Stimulated activated naive CD8-positive, alpha-beta T cell treated with anti-CD3 and anti-CD28 coated beads, Interleukin-15, Interleukin-2, amounts not matched to agents 100 ng/mL and 50 ng/mL, for 24 hours (primary cell): ENCODE measurements at regions not wholly inside any gene's neighbourhood (a gene's known extent, or its start where the extent isn't known, plus 50 kb on each side); places are given as distances from the start of the nearest gene placed in this dataset.

Source experiments
- H3K27ac Mint-ChIP-seq: one replicate; pipeline ENCODE4 v1.8.0; 2021; ENCODE audit warnings: mild to moderate bottlenecking, mixed read lengths
- H3K27me3 Mint-ChIP-seq: one replicate; pipeline ENCODE4 v1.8.0; 2021; ENCODE audit warnings: mixed read lengths
- H3K36me3 Mint-ChIP-seq: one replicate; pipeline ENCODE4 v1.8.0; 2021; ENCODE audit warnings: low read depth, mixed read lengths
- H3K4me1 Mint-ChIP-seq: one replicate; pipeline ENCODE4 v1.8.0; 2021; ENCODE audit warnings: low read depth, mixed read lengths
- H3K4me3 Mint-ChIP-seq: one replicate; pipeline ENCODE4 v1.8.0; 2021; ENCODE audit warnings: mild to moderate bottlenecking, mixed read lengths
- H3K9me3 Mint-ChIP-seq: one replicate; pipeline ENCODE4 v1.8.0; 2021; ENCODE audit warnings: mixed read lengths

DNA sequence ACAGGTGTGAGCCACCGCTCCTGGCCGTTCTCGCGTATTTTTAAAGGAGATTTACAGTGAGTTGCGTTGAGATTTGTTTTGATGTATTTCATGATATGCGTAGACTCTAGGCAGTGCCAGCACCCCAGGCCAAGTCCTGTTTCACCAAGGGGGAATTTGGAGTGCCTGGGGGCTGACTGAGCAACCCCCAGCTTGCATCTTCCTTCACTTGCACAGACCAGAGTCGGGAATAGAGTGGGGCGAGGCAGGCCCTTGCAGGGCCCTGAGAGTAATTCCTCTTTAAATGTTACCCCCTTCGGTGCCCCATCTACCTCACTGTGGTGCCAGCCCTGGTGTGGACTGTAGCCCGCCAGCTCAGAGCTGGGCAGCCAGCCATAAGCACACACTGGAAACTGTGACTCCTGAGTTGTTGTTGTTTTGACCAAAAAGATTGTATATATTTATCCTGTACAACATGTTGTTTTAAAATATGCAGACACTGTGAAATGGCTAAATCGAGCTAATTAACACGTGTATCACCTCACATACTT is 269.5 kb downstream of the NPHP4 start:
- H3K4me1 Mint-ChIP-seq = no peaks in the 10 kb centered on the region
- H3K36me3 Mint-ChIP-seq = no peaks in the 10 kb centered on the region
- H3K27ac Mint-ChIP-seq = no peak overlapping the region
- no peaks in the 10 kb centered on the region for H3K9me3 Mint-ChIP-seq
- no peaks in the 10 kb centered on the region for H3K27me3 Mint-ChIP-seq
- H3K4me3 Mint-ChIP-seq = no peak overlapping the region

DNA sequence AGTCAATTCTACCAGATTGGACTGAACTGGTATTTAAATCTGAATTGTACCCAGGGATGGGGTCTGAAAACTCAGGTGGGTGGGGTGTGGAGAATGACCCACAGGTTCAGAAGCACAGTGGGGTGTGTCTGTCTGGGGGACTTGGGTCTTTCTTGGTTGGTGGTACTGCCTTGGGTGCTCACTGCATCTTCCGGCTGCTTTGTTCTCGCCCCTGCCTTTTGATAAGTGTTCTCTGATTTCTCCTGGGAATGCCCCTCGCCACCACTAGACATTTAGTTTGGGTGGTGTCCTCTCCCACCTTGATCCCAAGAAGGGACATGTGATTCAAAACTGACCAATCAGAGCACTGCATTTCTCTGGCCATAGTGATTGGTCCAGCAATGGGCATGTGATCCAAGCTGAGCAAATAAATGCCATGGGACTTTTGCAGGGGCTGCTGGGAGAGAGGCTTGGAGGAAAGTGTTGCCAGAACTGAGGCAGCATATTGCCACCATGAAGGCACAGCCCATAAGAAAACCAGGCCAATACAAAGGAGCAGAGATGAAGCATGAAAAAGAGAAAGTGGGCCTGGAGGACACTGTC is 270.5 kb downstream of the NPHP4 start:
- no peak overlapping the region for H3K27ac Mint-ChIP-seq
- H3K4me1 Mint-ChIP-seq = no peaks in the 10 kb centered on the region
- peaks cover 1% of the 10 kb centered on the region for H3K27me3 Mint-ChIP-seq
- no peaks in the 10 kb centered on the region for H3K9me3 Mint-ChIP-seq
- H3K36me3 Mint-ChIP-seq = no peaks in the 10 kb centered on the region
- no peak overlapping the region for H3K4me3 Mint-ChIP-seq

DNA sequence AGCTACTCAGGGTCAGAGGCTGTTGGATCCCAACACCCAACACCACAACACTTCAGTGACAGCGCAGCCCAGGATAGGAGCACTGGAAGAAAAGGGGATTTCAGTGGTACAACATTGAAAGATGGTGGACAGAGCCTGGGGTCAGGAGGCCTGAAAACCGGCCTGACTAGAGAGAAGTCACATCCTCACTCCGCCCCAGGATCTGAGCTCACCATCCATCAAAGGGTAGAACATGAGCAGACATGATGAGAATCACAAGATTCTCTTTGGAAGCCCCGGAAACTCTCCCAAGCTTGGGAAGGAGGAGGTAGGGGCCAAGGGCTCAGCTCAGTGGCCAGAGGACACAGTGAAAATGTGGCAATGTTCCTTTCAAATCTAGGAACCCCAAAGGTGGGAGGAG is 271.3 kb downstream of the NPHP4 start:
- H3K27me3 Mint-ChIP-seq = peaks cover 5% of the 10 kb centered on the region
- H3K4me1 Mint-ChIP-seq = no peaks in the 10 kb centered on the region
- no peak overlapping the region for H3K27ac Mint-ChIP-seq
- H3K9me3 Mint-ChIP-seq = no peaks in the 10 kb centered on the region
- H3K4me3 Mint-ChIP-seq = no peak overlapping the region
- no peaks in the 10 kb centered on the region for H3K36me3 Mint-ChIP-seq

DNA sequence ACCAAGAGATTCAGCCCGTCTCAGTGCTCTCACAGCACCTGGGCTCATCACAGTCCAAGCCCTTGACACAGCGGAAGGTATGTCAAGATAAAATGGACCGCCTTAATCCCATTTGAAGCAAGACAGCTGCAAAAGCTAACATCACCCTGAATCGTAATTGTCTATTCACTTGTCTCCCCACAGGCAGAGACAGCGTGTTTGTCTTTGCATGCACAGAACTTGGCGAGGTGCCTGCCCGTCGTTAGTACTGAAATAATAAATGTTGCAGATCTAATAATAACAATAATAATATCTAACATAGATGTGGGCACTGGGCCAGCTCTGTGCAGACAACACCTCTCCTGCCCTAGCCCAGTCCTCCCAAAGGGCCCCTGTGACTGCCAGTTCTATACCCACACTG is 271.7 kb downstream of the NPHP4 start:
- Mint-ChIP-seq H3K36me3 (no peaks in the 10 kb centered on the region), H3K4me1 (no peaks in the 10 kb centered on the region)

DNA sequence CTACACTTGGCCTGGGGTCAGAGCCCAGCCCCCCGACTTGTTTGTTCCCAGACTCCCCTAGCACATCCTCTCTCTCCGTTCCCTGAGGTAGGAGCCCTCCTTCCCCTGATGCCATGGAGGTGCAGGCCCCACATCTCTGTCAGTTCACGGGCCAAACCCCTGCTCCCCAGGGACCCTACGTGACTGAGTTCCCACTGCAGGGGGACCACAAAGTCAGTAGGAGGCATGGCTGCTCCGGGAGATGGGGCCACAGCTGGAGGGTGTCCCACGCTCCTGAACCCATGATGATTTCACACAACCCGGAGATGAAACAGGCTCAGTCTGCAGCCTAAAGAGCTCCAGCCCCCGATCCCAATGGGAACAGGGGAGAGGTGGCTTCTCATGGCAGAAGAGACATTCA is 272.2 kb downstream of the NPHP4 start:
- Mint-ChIP-seq H3K4me1 (no peaks in the 10 kb centered on the region), H3K9me3 (peaks cover 5% of the 10 kb centered on the region), H3K27ac (no peak overlapping the region), H3K36me3 (no peaks in the 10 kb centered on the region), H3K4me3 (no peak overlapping the region), H3K27me3 (peaks cover 5% of the 10 kb centered on the region)

More for the DNA sequence above, 271.7 kb downstream of the NPHP4 start:
- Mint-ChIP-seq H3K9me3 (peaks cover 4% of the 10 kb centered on the region), H3K27ac (no peak overlapping the region), H3K4me3 (no peak overlapping the region), H3K27me3 (peaks cover 5% of the 10 kb centered on the region)

DNA sequence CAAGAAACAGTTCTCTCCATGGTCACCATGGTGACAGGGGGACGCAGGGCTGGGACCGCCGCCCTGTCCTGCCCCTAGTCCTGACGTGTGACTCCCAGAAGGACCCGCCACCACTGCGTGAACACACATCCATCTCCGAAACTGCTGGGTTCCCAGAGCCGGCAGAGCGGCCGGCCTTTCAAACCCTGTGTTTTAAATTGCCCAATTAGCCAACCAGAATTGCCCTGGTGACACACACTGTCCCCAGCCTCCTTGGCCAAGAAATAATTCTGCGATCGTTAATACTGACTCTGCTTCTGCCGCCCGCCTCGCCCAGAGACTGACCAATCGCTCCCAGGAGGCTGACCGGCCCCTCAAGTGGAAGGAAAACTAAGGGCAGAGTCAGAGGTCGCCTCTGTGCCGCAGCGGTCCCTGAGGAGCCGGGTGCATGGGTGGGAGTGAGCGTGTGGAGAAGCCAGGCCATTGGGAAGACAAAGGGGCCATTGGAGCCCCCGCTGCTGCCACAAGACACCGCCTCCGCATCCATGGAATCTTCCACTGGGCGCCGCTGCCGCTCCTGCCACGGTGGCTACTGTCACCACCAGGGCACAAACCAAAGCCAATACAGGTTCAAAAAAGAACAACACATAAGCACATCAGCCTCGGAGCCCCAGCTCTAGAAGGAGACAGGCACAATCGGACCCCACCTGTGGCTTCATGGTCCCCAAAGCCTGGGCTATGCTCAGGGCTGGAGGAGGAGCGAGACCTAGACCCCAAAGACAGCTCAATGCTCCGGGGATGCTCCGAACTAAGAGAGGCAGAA is 273.2 kb downstream of the NPHP4 start:
- Mint-ChIP-seq H3K36me3 (no peaks in the 10 kb centered on the region), H3K4me1 (no peaks in the 10 kb centered on the region), H3K27me3 (peaks cover 9% of the 10 kb centered on the region), H3K4me3 (no peak overlapping the region), H3K9me3 (peaks cover 9% of the 10 kb centered on the region), H3K27ac (no peak overlapping the region)

DNA sequence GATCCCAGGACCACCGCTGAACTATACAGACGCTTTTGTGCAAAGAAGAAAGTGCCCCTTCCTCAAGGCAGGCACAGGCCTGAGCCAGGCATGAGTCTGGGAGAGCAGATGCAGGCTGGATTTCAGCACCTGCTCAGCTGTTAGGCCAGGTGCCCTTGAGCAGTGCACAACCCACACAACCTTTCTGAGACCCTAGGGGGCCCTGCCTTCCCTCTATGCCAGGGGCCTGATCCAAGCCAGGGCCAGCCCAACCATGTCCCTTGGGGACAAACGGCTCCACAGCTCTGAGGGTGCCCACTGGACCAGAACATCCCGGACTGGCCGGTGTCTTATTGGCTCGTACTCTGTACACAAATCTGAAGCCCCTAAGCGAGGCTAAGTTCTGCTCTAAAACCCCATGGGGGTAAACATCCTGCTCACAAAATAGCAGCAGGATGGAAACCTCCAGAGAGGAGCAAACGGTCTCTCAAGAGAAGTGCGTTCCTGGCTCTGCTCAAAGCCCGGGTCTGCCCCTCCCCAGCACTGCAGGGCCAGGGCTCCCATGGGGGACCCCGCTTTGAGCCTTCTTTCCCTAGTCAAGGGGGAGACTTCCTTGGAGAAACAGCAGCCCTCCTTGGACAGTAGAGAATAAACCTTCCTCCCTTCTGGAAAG is 275.1 kb downstream of the NPHP4 start:
- H3K36me3 Mint-ChIP-seq = no peaks in the 10 kb centered on the region
- peaks cover 9% of the 10 kb centered on the region for H3K27me3 Mint-ChIP-seq
- peaks cover 9% of the 10 kb centered on the region for H3K9me3 Mint-ChIP-seq
- no peak overlapping the region for H3K27ac Mint-ChIP-seq
- H3K4me1 Mint-ChIP-seq = no peaks in the 10 kb centered on the region
- H3K4me3 Mint-ChIP-seq = no peak overlapping the region

DNA sequence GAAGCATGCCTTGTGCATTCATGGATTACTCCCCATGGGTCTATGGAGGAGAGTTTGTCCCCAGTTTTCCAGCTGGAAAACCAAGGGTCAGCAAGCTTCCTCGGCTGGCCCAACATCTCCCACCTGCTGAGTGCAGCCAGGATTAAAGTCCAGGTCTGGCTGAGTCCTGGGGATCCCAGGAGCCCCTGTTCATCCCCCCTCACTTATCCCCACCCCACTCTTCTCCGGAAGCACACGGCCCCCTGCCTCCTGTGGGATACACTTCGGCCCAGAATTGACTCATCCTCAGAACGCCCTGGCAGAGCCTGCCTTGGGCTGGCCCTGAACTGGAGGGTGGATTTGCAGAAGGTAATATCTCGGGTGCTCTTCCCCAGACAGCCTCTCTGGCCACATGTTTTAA is 276.1 kb downstream of the NPHP4 start:
- Mint-ChIP-seq H3K27ac (no peak overlapping the region), H3K4me3 (no peak overlapping the region), H3K9me3 (peaks cover 9% of the 10 kb centered on the region), H3K4me1 (no peaks in the 10 kb centered on the region), H3K27me3 (peaks cover 9% of the 10 kb centered on the region), H3K36me3 (no peaks in the 10 kb centered on the region)

DNA sequence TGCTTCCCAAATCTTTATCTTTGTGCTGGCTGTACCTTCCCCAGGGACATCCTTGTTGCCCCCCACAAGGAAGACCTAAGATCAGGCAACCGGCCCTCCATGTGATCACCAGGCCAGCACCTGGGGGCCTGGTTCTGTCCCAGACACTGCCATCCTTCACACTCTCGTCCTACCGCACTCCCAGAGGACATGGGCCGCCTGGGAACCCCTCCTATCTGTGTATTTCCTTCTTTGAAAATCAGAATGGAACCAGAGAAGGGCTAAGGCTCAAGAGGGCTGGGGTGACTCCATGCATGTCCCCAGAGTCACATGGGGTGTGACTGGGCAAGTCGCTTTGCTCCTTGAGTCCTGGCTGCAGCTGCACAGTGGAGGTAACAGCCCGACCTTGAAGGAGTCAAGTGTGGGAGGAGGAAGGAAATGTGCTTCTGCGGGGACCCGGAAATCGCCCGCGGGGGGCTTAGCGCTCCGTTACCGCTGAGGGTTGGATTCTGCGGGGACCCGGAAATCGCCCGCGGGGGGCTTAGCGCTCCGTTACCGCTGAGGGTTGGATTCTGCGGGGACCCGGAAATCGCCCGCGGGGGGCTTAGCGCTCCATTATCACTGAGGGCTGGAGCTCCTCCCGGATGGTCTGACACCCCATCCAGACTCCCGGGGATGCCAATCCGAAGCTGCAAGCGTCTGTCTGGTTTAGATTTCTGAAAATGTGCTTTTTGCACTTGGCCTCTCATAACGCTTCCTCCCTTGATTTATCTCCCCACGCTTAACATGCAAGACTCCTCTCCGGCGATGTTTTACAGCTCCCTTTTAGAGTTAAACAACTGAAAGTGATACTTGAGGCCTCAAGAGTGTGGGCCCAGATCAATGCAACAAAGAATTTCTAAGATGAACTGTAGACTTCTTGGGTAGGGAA is 278.9 kb downstream of the NPHP4 start:
- Mint-ChIP-seq H3K27me3 (peaks cover 9% of the 10 kb centered on the region), H3K27ac (no peak overlapping the region), H3K4me1 (no peaks in the 10 kb centered on the region), H3K9me3 (peaks cover 9% of the 10 kb centered on the region), H3K36me3 (no peaks in the 10 kb centered on the region), H3K4me3 (no peak overlapping the region)

DNA sequence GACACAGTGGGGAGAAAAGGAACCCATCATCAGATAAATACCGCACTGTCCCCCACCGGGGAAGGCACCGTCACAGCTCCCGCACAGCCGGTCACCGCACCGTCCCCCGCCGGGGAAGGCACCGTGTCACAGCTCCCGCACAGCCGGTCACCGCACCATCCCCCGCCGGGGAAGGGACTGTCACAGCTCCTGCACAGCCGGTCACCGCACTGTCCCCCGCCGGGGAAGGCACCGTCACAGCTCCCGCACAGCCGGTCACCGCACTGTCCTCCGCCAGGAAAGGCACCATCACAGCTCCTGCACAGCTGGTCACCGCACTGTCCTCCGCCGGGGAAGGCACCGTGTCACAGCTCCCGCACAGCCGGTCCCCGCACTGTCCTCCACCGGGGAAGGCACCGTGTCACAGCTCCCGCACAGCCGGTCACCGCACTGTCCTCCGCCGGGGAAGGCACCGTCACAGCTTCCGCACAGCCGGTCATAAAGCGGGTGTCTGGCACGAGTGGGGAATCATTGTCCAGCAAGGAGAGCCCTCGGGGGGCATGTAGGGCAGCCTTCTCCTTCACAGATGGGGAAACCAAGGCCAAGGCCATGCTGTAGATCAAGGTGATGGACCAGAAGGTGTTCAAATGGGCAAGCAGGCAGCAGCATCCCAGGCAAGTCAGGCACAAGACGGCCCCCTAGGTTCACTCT is 280.1 kb downstream of the NPHP4 start:
- Mint-ChIP-seq H3K36me3 (no peaks in the 10 kb centered on the region), H3K9me3 (peaks cover 9% of the 10 kb centered on the region), H3K27ac (no peak overlapping the region), H3K4me1 (no peaks in the 10 kb centered on the region), H3K27me3 (peaks cover 9% of the 10 kb centered on the region), H3K4me3 (no peak overlapping the region)

DNA sequence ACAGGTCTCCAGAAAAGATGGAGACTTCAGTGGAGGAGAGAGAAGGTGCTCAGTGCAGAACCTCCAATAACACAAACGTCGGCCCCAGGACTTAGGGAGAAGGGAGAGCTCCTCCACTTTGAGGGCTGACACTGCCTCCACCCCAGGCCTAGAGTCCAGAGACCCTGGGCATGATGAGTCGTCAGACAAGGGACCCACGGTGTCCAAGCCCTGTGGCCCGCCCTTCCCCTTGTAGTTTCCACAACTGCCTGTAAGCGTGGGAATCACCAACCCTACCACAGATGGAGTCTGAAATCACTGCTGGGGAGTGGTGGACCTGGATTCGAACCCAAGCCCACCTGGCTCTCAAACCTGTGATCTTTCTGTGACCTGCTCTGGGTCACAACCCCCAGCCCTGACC is 281.1 kb downstream of the NPHP4 start:
- H3K9me3 Mint-ChIP-seq = peaks cover 9% of the 10 kb centered on the region
- no peak overlapping the region for H3K4me3 Mint-ChIP-seq
- H3K36me3 Mint-ChIP-seq = no peaks in the 10 kb centered on the region
- H3K27ac Mint-ChIP-seq = no peak overlapping the region
- no peaks in the 10 kb centered on the region for H3K4me1 Mint-ChIP-seq
- H3K27me3 Mint-ChIP-seq = peaks cover 4% of the 10 kb centered on the region

DNA sequence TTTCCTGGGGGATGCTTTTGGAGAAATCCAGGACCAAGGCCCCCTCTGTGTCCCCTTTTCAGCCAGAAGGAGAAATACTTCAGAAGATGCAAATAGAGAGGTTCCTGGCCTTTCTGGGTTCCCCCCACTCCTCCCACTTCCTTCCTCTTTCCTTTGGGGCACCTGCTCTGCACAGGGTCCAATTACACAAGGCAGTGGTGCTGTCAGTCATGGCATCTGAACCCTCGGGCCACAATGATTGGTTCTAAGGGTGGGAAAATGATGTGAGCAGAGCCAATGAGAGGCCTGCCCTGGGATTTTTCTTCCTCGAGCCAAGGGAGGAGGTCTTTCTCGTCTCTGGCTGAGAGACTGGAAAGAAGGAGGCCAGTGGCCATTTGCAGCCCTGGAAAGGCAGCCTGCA is 282.2 kb downstream of the NPHP4 start:
- Mint-ChIP-seq H3K36me3 (no peaks in the 10 kb centered on the region), H3K27me3 (peaks cover 4% of the 10 kb centered on the region), H3K4me3 (no peak overlapping the region), H3K4me1 (no peaks in the 10 kb centered on the region), H3K27ac (no peak overlapping the region), H3K9me3 (peaks cover 3% of the 10 kb centered on the region)

DNA sequence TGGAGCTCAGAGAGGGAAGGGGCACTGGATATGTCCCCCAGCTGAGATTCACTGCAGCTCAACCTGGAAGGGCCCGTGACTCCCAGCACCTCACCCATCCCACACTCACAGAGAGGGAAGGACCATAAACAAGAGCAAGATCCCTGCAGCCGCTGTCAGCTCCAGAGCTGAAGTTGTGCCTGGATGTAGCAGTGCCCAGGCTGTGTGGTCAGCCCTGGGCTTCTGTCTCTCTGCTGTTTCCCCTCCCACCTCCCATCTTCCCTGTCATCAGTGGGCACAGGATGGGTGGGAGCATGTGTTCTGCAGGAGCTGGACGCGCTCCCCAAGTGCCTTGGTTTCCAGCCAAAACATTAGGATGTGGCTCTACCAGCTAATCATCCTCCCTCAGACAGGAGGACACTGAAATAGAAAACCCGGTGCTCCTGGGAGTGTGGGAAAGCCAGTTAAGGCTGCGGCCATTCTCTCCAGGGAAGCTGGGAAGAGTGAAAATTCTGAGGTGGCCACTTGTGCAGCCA is 282.7 kb downstream of the NPHP4 start:
- Mint-ChIP-seq H3K27me3 (peaks cover 2% of the 10 kb centered on the region), H3K27ac (no peak overlapping the region), H3K4me1 (no peaks in the 10 kb centered on the region), H3K9me3 (peaks cover 2% of the 10 kb centered on the region), H3K4me3 (no peak overlapping the region), H3K36me3 (no peaks in the 10 kb centered on the region)
